ENCODE measurements at regions not wholly inside any gene's neighbourhood (a gene's known extent, or its start where the extent isn't known, plus 50 kb on each side); places are given as distances from the start of the nearest gene placed in this dataset.
"Not testable (repeated sequence)": the region's sequence is repeated elsewhere in the genome, so short reads cannot be mapped to it uniquely, and the experiment has no call there.

GRCh38 chr5:72602696-72603685, 95.8 kb upstream of the ZNF366 start:
- DNase-seq (ENCODE audit: low spot score): no peak
- intact Hi-C loops (cut with DNase I): no loop called here

GRCh38 chr5:72601861-72602260, 94.7 kb upstream of the ZNF366 start:
- intact Hi-C loops (cut with DNase I): no loop called here

GRCh38 chr5:72600391-72600981, 93.3 kb upstream of the ZNF366 start:
- intact Hi-C loops (cut with DNase I): no loop called here

More at GRCh38 chr5:72601861-72602260, 94.7 kb upstream of the ZNF366 start:
- DNase-seq (ENCODE audit: low spot score): no peak

GRCh38 chr5:72599519-72600370, 92.5 kb upstream of the ZNF366 start:
- intact Hi-C loops (cut with DNase I): loop anchor here (5.0 kb wide), 1 partner anchor 37 kb away; no protein-coding TSS in a partner anchor
- no peak for DNase-seq (ENCODE audit: low spot score)

More at GRCh38 chr5:72600391-72600981, 93.3 kb upstream of the ZNF366 start:
- no peak for DNase-seq (ENCODE audit: low spot score)

GRCh38 chr5:72599065-72599433, 91.8 kb upstream of the ZNF366 start:
- intact Hi-C loops (cut with DNase I): loop anchor here (5.0 kb wide), 1 partner anchor 37 kb away; no protein-coding TSS in a partner anchor
- no peak for DNase-seq (ENCODE audit: low spot score)

GRCh38 chr5:72598401-72599064, 91.3 kb upstream of the ZNF366 start:
- DNase-seq (ENCODE audit: low spot score): no peak
- intact Hi-C loops (cut with DNase I): loop anchor here (5.0 kb wide), 1 partner anchor 36 kb away; no protein-coding TSS in a partner anchor

GRCh38 chr5:72597456-72597948, 90.3 kb upstream of the ZNF366 start:
- intact Hi-C loops (cut with DNase I): loop anchor here (5.0 kb wide), 1 partner anchor 35 kb away; no protein-coding TSS in a partner anchor
- no peak for DNase-seq (ENCODE audit: low spot score)

GRCh38 chr5:72596956-72597355, 89.7 kb upstream of the ZNF366 start:
- intact Hi-C loops (cut with DNase I): loop anchor here (5.0 kb wide), 1 partner anchor 35 kb away; no protein-coding TSS in a partner anchor
- no peak for DNase-seq (ENCODE audit: low spot score)

- intact Hi-C loops (cut with DNase I): no loop called here
Measured at GRCh38 chr5:72588640-72589039, 81.4 kb upstream of the ZNF366 start.

GRCh38 chr5:72587661-72588308, 80.6 kb upstream of the ZNF366 start:
- no peak for DNase-seq (ENCODE audit: low spot score)
- intact Hi-C loops (cut with DNase I): no loop called here

More at GRCh38 chr5:72588640-72589039, 81.4 kb upstream of the ZNF366 start:
- no peak for DNase-seq (ENCODE audit: low spot score)

- no peak for DNase-seq (ENCODE audit: low spot score)
Measured at GRCh38 chr5:72586788-72587530, 79.7 kb upstream of the ZNF366 start.

GRCh38 chr5:72584466-72584865, 77.3 kb upstream of the ZNF366 start:
- intact Hi-C loops (cut with DNase I): no loop called here

More at GRCh38 chr5:72586788-72587530, 79.7 kb upstream of the ZNF366 start:
- intact Hi-C loops (cut with DNase I): no loop called here

GRCh38 chr5:72579290-72579689, 72.1 kb upstream of the ZNF366 start:
- intact Hi-C loops (cut with DNase I): not testable (repeated sequence)

More at GRCh38 chr5:72584466-72584865, 77.3 kb upstream of the ZNF366 start:
- no peak for DNase-seq (ENCODE audit: low spot score)

GRCh38 chr5:72572236-72572765, 65.1 kb upstream of the ZNF366 start:
- no peak for DNase-seq (ENCODE audit: low spot score)
- intact Hi-C loops (cut with DNase I): no loop called here

More at GRCh38 chr5:72579290-72579689, 72.1 kb upstream of the ZNF366 start:
- DNase-seq (ENCODE audit: low spot score): not testable (repeated sequence)

- intact Hi-C loops (cut with DNase I): no loop called here
- no peak for DNase-seq (ENCODE audit: low spot score)
Measured at GRCh38 chr5:72569408-72569944, 62.3 kb upstream of the ZNF366 start.

- DNase-seq (ENCODE audit: low spot score): no peak
- intact Hi-C loops (cut with DNase I): no loop called here
Measured at GRCh38 chr5:72566746-72567145, 59.5 kb upstream of the ZNF366 start.
